AG04449 (cell line): ENCODE measurements at regions not wholly inside any gene's neighbourhood (a gene's known extent, or its start where the extent isn't known, plus 50 kb on each side); places are given as distances from the start of the nearest gene placed in this dataset.
A peak's percentile ranks its signal among the peaks of the same experiment; 100 is the strongest.

Experiments used
- CTCF ChIA-PET: fragments of 350-600 bp; formaldehyde crosslinking; extraction: SDS; loops from one replicate; lab custom pipeline; 2021; ENCODE audit warnings: antibody characterized with exemption; lab: Yijun Ruan, JAX
- POLR2A ChIA-PET: fragments of 400-600, 350-600 bp; formaldehyde crosslinking; extraction: SDS; loops from one replicate; lab custom pipeline; 2020; ENCODE audit warnings: antibody characterized with exemption, inconsistent platforms; lab: Yijun Ruan, JAX
- DNase-seq: peaks from one replicate; pipeline ENCODE4 v3.0.0-alpha.2; 2010; ENCODE audit warnings: low read depth, low spot score
- H3K4me3 ChIP-seq: 2 replicates; pipeline ENCODE4 v1.5.1; 2011; ENCODE audit warnings: low read depth, mild to moderate bottlenecking, control low read depth, low read length
- TF ChIP-seq, protein P1 (sequence below): IDR thresholded peaks from one replicate; pipeline ENCODE4 v1.5.1; 2011; ENCODE audit warnings: mild to moderate bottlenecking, moderate library complexity, low read length, control low read depth, inconsistent platforms; ENCODE audit not compliant: insufficient read depth; ENCODE audit errors: missing control alignments

DNA sequence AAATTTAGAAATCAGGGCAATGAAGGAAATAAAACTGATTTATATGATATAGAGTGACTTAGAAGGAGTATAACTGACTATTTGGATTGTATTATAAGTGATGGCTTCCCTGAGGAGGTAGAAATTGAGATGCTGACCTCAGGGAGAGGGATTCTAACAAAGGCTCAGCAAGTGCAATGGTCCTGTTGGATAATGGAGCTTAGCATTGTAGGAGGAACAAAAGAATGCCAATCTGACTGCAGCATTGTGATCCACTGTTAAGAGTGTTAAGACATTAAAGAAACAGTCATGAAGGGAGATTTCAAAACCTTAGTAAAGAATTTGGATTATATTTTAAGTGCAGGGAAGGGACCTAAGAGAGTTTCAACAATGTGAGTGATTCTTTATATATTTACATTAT, 158.4 kb upstream of the NAALADL2 start:
- POLR2A ChIA-PET = no interaction called here
- CTCF ChIA-PET = no interaction called here
- TF ChIP-seq, protein P1, sequence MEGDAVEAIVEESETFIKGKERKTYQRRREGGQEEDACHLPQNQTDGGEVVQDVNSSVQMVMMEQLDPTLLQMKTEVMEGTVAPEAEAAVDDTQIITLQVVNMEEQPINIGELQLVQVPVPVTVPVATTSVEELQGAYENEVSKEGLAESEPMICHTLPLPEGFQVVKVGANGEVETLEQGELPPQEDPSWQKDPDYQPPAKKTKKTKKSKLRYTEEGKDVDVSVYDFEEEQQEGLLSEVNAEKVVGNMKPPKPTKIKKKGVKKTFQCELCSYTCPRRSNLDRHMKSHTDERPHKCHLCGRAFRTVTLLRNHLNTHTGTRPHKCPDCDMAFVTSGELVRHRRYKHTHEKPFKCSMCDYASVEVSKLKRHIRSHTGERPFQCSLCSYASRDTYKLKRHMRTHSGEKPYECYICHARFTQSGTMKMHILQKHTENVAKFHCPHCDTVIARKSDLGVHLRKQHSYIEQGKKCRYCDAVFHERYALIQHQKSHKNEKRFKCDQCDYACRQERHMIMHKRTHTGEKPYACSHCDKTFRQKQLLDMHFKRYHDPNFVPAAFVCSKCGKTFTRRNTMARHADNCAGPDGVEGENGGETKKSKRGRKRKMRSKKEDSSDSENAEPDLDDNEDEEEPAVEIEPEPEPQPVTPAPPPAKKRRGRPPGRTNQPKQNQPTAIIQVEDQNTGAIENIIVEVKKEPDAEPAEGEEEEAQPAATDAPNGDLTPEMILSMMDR = no peak
- no peak for DNase-seq
- H3K4me3 ChIP-seq = no peak overlapping the region

DNA sequence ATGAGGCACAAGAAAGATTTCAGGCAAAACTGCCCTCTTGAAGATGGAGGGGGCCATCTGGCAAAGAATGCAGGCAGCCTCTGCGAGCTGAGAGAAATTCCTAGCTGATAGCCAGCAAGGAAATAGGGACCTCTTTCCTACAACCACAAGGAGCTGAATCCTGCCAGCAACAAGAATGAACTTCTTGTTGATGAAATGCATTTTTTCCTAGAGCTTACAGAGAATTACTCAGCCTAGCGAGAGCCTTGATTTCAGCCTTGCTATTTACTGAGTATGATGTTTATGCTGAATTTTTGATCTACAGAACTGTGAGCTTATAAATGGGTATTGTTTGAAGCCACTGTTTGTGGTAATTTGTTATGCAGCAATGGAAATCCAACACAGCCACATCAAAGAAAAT, 148.5 kb upstream of the NAALADL2 start:
- no peak overlapping the region for H3K4me3 ChIP-seq
- TF ChIP-seq, protein P1 = no peak
- ChIA-PET POLR2A (no interaction called here), CTCF (no interaction called here)
- DNase-seq = peak; percentile 16

DNA sequence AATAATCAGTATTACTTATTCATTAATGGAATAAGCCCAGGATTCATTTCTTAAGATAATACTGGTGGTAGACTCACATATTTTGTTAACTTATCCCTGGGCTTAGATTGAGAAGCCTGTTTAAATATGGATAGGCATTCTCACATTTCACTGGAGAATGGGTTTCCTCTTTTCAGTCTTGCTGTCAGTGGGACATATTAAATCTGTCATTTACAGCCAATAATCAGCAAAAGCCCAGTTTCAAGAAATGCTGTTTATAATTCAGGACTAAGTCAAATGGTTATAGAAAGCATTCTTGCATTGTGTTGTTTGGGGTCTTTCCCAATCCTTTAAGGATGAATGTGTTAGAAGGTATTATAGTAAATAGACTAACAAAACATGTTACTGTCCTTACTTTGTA, 143.7 kb upstream of the NAALADL2 start:
- DNase-seq = no peak
- CTCF ChIA-PET = no interaction called here
- TF ChIP-seq, protein P1 = no peak
- H3K4me3 ChIP-seq = no peak overlapping the region
- POLR2A ChIA-PET = no interaction called here

DNA sequence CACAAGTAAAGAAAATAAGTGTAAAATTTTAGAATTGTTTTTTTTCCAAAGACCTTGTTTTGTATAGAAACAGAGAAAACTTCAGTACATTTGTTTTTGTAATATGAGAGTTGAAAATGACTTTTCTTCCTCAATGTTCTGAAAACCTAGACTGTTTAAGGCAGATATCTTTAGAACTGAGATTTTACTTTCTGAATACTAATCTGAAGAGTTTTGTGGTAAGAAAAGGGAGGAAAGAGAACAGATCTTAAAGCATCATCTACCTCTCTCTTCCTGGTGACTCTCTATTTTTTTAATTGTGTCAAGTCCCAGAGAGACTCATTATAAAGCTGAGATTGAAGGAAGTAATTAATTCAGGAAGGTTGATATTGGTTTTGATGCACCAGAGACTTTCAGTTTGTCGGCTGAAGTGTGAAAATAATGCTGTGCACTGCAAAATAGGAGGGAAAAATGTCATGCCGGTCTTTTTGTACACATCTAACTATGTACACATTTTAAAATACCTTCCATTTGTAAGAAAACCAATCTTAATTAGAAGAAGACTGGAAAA, 142.1 kb upstream of the NAALADL2 start:
- ChIA-PET POLR2A (no interaction called here), CTCF (no interaction called here)
- H3K4me3 ChIP-seq = no peak overlapping the region
- no peak for DNase-seq
- TF ChIP-seq, protein P1 = no peak

DNA sequence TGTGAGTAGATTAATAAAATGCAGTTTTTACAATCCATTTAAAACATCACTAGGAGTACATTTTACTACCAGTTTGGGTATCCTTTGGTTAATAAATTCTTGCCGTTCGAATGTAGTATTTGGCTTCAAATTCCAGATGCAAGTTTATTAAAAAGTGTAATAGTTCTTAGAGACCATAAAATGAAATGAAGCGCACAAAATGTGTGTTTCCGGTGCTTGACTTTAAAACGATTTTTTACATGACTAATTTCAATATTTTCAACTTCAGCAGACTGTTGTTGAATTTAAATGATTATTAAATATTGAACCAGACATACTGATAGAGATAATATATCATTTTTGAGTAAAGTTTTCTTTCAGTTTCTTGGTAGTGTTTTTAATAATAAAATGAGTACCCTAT, 138.4 kb upstream of the NAALADL2 start:
- H3K4me3 ChIP-seq = no peak overlapping the region
- TF ChIP-seq, protein P1 = no peak
- DNase-seq = no peak
- POLR2A ChIA-PET = interaction anchor here (0.5 kb wide), 1 partner anchor 162 kb away, joined by 3 read pairs; no protein-coding TSS in a partner anchor
- CTCF ChIA-PET = no interaction called here

DNA sequence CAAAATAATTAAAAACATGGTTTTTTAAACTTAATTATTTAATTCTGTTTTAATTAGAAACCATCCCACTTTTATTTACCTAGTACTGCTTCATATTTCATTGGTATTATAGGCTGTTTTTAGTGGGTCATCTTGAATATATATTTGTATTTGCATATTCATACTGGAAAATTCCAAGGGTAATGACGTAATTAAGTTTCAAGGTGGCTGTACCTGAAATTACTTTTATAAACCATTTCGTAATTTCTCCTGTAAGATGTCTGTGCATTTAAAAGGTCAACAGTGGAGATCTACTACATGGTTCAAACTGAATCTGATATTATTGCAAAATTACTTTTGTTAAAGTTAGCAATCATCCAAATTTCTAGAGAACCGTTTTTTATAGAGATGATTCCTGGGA, 133.8 kb upstream of the NAALADL2 start:
- TF ChIP-seq, protein P1 = no peak
- DNase-seq = no peak
- CTCF ChIA-PET = no interaction called here
- H3K4me3 ChIP-seq = no peak overlapping the region
- POLR2A ChIA-PET = no interaction called here
